Kidney epithelial cell (primary cell): ENCODE measurements at regions not wholly inside any gene's neighbourhood (a gene's known extent, or its start where the extent isn't known, plus 50 kb on each side); places are given as distances from the start of the nearest gene placed in this dataset.

Experiments
- DNase-seq: peaks from one replicate; pipeline ENCODE4 v3.0.0-alpha.2; 2010; ENCODE audit warnings: low read depth
- H3K27me3 ChIP-seq: 2 replicates; pipeline ENCODE4 v1.6.0; 2011; ENCODE audit warnings: low read length; ENCODE audit not compliant: control insufficient read depth, insufficient read depth
- H3K36me3 ChIP-seq: 2 replicates; pipeline ENCODE4 v1.5.1; 2011; ENCODE audit warnings: low read length; ENCODE audit not compliant: control insufficient read depth, insufficient read depth
- H3K4me3 ChIP-seq: 2 replicates; pipeline ENCODE4 v1.5.1; 2011; ENCODE audit warnings: low read depth, mild to moderate bottlenecking, control low read depth, low read length
- TF ChIP-seq, protein P1 (sequence below): IDR thresholded peaks from 2 replicates; pipeline ENCODE4 v1.5.1; 2011; ENCODE audit warnings: mild to moderate bottlenecking, moderate library complexity, low read length, control low read depth, inconsistent platforms; ENCODE audit not compliant: insufficient read depth, poor library complexity, severe bottlenecking

DNA sequence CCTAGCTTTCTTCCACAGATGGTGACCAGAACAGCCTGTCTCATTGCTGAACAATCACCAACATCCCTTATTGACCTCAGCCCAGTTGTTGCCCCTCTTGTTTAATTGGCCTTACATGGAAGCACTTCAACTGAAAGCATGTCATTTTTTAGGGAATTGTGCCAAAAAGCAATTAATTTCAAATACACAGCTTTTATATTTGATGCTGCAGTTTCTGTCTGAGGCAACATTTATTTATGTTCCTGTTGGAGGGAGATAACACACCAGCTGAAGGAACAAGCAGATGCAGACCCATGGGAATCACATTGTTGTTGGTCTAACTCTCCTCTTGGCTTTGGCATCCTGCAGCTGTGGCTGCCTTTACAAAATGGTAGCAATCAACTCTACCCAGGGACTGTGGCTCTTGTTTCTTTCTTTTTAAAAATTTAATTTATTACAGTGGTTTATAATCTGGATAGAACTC lies 498.1 kb upstream of the RGMA start:
- TF ChIP-seq, protein P1, sequence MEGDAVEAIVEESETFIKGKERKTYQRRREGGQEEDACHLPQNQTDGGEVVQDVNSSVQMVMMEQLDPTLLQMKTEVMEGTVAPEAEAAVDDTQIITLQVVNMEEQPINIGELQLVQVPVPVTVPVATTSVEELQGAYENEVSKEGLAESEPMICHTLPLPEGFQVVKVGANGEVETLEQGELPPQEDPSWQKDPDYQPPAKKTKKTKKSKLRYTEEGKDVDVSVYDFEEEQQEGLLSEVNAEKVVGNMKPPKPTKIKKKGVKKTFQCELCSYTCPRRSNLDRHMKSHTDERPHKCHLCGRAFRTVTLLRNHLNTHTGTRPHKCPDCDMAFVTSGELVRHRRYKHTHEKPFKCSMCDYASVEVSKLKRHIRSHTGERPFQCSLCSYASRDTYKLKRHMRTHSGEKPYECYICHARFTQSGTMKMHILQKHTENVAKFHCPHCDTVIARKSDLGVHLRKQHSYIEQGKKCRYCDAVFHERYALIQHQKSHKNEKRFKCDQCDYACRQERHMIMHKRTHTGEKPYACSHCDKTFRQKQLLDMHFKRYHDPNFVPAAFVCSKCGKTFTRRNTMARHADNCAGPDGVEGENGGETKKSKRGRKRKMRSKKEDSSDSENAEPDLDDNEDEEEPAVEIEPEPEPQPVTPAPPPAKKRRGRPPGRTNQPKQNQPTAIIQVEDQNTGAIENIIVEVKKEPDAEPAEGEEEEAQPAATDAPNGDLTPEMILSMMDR = no peak
- Histone ChIP-seq H3K27me3 (no peaks in the 10 kb centered on the region), H3K4me3 (no peak overlapping the region), H3K36me3 (no peaks in the 10 kb centered on the region)
- no peak for DNase-seq

DNA sequence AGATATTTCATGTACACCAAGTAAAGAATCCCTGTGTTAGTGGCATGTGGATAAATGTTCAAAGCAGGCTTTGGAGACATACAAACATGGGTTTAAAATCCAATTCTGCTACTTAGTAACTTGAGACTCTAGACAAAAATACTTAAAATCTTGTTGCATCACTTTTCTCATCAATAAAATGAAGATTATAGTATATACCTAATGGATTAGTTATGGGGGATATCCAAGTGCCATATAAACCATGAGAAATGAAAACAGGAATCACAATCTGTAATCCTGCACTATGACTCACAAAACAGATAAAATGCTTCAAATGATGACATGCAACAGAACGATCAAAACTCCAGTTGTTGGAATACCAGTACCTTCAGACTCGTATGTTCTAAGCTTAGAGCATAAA lies 496.0 kb upstream of the RGMA start:
- TF ChIP-seq, protein P1 = no peak
- no peak for DNase-seq
- no peaks in the 10 kb centered on the region for H3K27me3 ChIP-seq
- no peak overlapping the region for H3K4me3 ChIP-seq
- no peaks in the 10 kb centered on the region for H3K36me3 ChIP-seq

DNA sequence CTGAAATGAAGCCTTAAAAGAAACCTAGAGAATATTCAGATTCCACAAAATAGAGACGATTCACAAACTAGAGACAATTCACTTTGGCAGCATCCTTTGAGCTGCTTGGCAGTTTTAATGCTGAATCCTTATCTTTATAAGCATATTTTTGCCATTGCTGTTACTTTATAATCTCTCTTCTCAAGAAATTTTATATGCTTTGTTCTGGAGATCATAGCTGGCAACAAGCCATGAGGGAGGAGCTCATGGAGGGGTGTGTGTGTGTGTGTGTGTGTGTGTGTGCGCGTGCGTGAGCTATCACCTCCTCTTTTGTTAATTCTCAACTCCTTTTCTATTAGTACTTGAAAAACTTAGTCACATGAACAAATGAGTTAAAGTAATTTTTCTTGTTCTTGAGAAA lies 495.0 kb upstream of the RGMA start:
- no peak for DNase-seq
- Histone ChIP-seq H3K4me3 (no peak overlapping the region), H3K36me3 (no peaks in the 10 kb centered on the region), H3K27me3 (no peaks in the 10 kb centered on the region)
- TF ChIP-seq, protein P1 = no peak

DNA sequence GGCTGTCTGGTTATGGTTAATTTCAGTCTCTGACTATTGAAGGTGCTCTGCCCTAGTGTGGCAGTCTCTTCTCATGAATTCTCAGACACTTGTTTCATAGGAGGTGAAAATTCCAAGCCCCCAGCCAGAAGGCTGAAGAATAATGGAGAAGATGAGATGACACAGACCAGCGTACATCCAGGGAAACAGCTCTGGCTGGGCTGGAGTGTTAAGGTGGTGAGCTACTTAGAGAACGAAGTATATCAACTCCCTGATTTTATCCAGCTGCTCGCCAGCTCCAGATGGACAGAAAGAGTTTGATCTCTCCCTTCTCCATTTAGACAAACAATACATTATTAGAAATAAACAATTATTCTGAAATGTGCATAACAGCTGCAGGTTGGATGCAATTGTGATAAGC lies 494.5 kb upstream of the RGMA start:
- no peak for DNase-seq
- H3K4me3 ChIP-seq = no peak overlapping the region
- no peaks in the 10 kb centered on the region for H3K27me3 ChIP-seq
- TF ChIP-seq, protein P1 = no peak
- H3K36me3 ChIP-seq = no peaks in the 10 kb centered on the region

DNA sequence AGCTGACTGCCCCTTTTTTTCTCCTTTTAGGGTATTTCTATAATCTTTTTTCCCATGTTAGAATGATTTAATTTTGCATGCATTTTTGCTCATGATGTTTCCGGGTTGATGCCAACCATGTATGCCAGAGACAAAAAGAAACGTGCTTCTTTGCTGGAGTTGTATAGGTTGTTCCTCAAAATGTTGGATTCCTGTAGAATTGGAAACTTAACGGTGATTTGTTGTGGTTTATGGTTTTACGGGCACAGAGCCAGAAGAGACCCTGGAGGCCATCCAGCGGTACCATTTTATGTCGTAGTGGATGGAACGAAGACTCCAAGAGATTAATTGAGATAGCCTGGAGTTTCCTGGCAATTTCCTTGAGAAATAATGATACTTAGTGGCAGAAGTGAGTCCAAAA lies 481.5 kb upstream of the RGMA start:
- Histone ChIP-seq H3K4me3 (no peak overlapping the region), H3K36me3 (no peaks in the 10 kb centered on the region), H3K27me3 (no peaks in the 10 kb centered on the region)
- TF ChIP-seq, protein P1 = no peak
- DNase-seq = no peak

DNA sequence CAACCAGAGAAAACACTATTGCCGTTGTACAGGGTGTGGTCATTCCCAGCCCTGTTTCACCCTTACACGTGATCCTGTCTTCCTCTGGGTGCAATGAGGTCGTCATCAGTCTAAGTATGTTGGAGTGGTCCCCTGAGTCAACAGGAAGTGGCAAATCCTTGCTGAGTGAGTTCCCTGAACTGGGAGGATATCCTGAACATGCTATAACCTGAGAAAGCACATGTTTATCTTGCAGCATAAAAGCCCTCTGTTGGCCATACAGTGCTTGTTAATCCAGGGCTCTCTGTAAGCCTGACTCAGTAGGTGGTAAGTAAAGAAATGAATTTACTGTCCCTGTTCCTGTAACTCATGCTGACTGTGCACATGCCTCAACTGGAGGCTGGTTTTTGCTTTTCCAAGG lies 477.8 kb upstream of the RGMA start:
- no peak for DNase-seq
- Histone ChIP-seq H3K27me3 (no peaks in the 10 kb centered on the region), H3K4me3 (no peak overlapping the region), H3K36me3 (no peaks in the 10 kb centered on the region)
- TF ChIP-seq, protein P1 = no peak
